ENCODE measurements at regions not wholly inside any gene's neighbourhood (a gene's known extent, or its start where the extent isn't known, plus 50 kb on each side); places are given as distances from the start of the nearest gene placed in this dataset.
"Not testable (repeated sequence)": the region's sequence is repeated elsewhere in the genome, so short reads cannot be mapped to it uniquely, and the experiment has no call there.

DNA sequence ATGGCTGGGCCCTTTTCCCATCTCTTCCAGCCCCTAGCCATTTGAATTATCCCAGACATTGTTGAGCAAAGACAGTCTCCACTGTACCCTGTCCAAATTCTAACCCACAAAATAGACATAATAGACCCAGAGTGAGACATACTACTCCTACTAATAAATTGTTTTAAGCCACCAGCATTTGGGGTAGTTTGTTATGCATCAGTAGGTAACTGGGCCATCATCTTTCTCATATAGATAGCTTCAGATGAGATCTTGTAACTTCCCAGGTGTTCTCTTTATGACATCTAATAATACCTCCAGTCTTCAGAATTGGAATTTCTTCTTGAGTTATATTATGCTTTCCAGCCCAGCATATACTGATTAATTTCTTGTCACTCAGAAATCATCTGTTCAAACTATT, 117.2 kb upstream of the OTUD4 start:
- no peak for DNase-seq (ENCODE audit: low read depth in 2 of 2)

DNA sequence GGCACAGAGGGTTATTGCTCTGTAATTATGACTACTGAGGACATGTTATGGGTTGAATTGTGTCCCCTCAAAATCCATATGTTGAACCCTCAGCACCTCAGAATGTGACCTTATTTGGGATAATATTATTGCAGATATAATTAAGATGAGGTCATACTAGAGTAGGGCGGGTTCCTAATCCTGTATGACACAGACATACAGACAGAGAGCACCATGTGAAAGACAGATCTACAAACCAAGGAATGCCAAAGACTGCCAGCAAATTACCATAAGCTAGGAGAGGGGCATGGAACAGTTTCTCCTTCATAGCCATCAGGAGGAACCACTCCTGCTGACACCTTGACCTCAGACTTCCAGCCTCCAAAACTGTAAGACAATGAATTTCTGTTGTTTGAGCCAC, 115.2 kb upstream of the OTUD4 start:
- DNase-seq (ENCODE audit: low read depth in 2 of 2), result no peak

DNA sequence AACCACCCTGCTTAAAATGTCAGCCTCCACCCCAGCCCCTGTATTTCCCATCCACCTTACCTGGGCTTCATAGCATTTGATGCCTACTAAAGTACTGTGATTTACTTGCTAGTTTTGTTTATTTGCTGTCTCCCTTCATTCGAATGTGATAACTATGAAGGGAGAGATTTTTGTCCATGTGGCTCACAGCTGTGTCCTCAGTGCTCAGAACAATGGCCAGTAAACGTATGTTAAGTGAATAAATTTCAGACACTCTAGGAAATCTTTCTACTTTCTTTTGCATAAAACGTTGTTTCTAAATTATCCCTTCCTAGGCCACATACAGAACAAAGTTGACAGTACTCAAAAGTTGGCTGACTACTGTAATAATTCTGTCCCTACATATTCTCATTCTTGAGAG, 114.7 kb upstream of the OTUD4 start:
- no peak for DNase-seq (ENCODE audit: low read depth in 2 of 2)

DNA sequence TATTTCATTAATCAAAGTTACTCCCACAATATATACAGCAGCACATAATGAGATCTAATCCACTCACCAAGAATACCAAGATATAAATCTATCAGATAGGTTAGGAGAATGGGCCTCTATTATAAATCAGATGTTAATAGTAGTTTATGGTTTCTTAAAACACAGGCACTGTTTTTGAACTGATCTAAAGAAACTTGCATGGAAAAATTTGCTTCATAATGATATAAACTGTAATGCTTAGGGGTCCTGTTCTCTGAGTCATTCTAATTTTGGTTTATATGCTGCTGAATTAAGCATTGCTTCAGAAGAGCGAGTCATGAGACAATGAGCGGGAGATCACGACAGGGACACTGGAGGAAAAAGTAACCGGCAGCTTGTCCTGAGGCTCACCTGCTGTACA, 113.3 kb upstream of the OTUD4 start:
- no peak for DNase-seq (ENCODE audit: low read depth in 2 of 2)

DNA sequence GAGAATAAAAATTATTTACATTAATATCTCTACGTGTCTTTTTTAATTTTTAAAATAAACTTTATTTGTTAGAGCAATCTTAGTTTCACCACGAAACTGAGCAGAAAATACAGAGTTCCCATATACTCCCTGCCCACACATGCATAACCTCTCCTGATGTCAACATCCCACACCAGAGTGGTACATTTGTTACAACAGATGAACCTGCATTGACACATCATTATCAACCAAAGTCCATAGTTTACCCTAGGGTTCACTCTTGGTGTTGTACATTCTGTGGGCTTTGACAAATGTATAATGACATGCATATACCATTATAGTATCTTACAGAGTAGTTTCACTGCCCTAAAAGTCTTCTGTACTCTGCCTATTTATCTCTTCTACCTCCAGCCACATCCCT, 110.6 kb upstream of the OTUD4 start:
- no peak for DNase-seq (ENCODE audit: low read depth in 2 of 2)

DNA sequence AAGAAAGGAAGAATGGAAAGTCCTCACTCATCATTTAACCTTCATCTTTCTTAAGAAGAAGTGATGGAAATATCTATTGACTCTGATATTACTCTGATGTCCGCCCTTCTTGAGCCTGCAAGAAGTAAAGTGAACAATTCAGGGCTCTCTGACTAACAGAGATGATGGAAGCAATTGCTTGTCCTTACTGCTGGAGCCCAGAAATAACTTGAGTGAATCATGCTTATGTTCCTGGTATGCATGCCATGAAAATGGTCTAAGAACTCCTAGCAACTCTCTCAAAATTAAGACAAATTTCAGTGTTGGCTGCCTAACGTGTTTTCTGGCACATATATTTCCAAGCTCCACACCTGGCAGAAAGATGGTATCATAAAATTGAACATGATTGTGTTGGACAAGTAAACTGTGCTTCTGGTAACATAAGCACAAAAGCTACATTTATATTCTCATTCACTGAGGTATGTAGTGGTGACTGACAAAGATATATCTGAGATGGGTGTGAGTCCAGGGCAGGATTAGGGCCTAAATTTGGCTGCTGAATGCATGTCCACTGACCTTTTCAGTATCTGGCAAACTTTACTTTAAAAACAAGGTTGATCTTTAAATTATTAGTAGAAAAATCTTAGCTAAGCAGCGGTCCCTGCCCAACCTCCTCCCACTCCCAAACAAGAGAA, 109.2 kb upstream of the OTUD4 start:
- DNase-seq (ENCODE audit: low read depth in 2 of 2), result no peak

DNA sequence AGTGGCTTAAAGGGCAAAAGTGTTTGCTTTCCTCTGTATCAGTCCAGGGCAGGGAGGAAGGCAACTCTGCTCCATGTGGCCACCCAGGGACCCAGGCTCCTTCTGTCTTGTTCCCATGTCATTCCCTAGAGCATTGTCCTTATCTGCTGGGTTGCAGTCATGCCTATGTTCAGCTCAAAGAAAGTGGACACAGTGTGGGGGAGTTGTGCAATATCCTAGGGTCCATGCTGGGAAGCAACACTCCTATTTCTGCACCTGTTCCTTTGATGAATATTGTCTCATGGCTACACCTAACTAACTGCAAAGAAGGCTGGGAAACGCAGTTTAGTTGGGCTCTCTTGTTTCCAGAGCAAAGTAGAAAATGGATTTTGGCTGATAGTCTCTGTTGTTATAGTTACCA, 107.0 kb upstream of the OTUD4 start:
- DNase-seq (ENCODE audit: low read depth in 2 of 2), result no peak

DNA sequence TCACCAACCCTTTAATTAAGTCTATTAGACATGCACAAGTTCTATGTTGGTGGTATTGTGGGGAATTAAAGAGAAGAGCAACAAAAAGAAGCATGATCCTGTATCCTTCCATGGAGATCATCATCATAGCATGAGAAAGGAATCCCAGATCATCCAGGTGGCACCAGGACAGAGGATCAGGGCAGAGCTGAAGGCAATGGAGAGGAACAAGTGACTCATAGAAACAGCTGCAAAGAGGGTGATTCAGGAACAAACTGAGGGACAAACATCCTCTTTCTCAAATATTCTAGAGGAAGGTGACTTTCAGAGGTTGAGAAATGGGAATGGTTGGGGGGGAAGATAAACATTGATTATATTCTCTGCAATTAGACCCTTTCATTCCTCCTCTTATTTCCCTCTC, 105.5 kb upstream of the OTUD4 start:
- peak; percentile 66 for DNase-seq (ENCODE audit: low read depth in 2 of 2)

DNA sequence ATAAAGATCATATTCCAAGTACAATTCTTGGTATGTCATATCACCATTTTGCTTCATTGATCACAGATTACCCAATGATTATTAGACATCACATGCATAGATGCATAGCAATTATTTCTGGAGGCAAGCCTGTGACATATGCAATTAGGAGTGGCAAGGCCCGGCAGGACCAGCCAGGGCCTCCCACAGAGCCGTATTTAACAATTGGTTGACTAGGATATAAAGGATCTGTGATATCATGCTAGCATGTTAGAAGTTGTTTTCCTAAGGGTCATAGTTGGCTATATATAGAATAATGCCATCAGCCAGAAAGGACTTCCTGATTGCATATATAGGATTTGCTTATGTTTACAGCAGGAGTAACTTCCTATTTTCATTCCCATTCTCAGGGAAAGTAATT, 103.5 kb upstream of the OTUD4 start:
- DNase-seq (ENCODE audit: low read depth in 2 of 2), result no peak

DNA sequence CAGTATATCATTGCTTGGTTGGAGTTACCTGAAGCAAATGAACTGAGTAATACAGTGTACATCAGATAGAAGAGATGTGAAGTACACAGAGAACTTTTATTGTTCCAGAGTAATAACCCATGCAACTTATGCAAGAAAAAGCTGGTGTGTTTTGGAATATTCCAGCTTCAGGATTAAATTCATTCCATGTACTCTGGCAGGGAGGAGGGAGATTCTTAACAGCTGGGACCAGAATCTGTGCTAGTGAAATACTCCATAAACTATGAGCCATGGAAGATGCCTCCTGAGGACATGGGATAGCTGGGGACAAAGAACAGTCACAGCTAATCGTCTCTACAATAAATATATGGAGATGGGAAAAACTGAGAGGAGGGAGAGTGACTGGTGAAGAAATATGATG, 101.6 kb upstream of the OTUD4 start:
- no peak for DNase-seq (ENCODE audit: low read depth in 2 of 2)

DNA sequence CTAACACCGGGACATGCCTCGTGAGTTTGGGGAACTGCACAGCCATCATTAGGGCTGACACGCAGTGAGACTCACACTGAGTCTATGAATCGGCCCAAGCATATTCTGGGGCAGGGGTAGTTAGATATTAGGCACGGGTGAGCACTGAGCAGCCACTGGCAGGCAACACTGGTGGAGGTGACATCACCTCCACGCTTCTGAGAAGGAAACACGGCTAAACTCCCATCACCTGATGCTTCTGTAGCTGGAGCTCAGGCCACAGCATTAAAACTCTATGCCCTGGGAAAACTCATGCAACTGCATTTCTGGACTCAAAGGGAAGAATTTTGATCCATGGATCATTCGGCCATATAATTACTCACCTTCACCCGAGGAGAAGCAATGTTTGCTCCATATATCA, 100.8 kb upstream of the OTUD4 start:
- no peak for DNase-seq (ENCODE audit: low read depth in 2 of 2)

DNA sequence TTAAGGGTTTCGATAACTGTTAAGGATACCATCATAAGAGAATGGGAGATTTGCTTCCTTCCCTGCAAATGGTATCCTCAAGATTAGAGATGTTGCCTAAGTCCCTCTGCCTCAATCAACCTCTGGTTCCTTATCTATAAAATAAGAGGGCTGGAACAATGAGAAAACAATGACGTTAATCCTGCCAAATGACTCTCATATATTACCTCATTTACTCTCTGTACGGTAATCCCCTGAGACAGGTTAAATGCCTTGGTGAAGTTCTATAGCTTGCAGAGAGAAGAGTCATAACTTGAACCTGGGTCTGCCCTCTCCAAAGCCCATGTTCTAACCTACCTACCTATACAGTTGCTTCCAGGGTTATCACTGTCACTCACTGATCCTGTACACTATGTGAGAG, 100.2 kb upstream of the OTUD4 start:
- no peak for DNase-seq (ENCODE audit: low read depth in 2 of 2)

DNA sequence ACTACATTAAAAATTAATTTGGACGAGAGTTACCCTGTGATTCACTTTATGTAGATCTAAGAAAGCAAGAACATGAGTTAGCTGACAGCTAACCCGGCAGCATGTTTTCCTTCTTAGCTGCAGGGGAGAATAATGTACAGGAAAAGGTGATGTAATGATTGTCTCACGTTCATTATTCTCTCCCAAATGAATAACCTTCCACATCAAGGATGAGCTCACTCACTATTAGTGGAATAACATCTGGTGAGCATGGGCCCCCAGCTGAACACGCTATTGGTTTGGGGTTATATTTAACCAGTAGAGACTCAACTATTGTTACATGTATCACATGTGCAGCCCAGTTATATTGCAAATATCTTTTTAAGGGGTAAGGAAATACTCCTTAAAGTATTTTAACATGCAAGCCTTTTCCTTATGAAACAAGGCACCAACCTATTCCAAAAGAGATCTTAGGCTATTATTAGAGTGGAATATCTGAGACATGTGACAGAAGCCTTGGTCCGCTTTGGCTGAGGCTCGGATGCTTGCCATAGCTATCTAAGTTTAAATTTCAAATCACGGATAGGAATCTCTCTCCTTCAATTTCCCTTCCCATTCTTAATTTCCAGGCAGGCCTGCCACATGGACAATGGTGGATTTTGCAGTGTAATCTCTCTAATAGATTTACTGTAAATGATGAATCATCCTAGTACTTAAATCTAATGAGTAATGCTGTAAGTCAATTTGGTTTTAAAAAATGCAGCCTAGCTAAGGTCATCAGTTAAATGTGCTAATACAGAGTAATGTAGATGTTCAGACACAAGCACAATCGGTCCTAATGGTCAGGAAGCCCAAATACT, 99.0 kb upstream of the OTUD4 start:
- DNase-seq (ENCODE audit: low read depth in 2 of 2), result peak; percentile 54 to 84

DNA sequence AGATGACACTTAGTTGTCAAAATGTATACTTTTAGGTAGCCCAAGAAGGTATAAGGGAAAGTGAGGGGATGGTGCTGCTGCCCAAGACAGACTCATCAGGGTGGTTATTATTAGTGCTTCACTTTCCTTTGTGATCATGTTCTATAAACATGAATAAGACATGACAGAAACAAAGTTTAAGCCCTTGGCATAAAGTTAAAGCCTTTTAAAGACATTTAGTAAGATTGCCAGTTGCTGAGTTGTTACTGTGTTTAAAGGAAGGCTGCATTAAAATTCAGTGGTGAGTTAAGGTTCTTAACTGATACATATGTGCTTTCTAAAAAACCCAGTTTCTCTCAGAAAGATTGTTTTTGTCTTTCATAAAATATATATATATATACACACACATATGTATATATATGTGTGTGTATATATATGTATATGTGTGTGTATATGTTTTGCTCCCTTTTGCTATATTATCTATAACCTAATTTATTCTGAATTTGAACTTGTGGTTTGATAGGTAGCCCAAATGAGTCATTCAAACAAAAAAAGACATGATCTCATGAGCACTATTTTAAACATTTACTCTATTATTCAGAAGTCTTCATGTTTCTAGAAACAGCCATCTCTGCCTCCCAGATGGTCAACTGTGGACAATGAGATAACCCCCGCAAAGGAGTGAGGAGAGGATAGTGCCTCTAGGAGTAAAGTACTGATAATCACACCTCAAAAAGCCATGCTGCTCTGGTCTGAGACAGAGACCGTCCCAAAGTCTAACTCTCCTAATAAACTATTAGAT, 98.1 kb upstream of the OTUD4 start:
- DNase-seq (ENCODE audit: low read depth in 2 of 2), result peak in 1 of 2 donors; percentile 41

DNA sequence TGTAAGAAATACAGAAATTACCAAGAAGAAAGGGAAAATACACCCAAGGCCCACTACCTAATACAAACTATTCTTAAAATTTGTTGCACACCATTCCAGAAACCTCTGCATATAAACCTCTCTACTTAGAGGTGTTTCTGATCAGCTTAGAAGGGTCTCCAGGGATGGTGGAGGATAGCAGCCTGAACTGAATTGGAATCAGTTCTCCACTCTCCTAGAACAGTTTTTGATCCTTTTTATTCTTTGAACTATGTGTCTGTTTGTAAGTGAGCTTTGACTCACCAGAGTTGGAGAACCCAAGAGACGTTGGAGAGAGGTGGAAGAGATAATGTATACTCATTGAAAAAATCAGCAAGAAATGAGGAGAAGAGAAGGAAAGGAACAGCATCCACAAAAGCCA, 96.6 kb upstream of the OTUD4 start:
- no peak for DNase-seq (ENCODE audit: low read depth in 2 of 2)

DNA sequence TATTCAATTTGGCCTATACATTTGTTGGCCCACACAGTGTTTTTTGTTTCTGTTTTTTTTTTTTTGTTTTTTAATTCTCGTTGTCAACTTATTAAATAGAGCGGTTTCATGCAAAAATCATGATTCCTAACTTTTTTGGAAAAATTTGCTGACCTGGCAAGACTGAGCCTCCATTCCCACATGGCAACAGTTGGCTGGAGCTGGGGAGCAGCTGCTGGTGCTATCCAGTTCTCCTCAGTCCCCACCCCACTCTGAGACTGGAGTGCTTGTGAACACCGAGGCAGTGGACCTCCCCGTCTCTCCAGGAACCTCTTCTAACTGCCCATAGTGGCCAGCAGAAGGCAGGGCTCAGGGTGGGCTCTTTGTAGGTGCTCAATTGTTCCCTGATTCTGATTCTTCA, 95.7 kb upstream of the OTUD4 start:
- no peak for DNase-seq (ENCODE audit: low read depth in 2 of 2)

DNA sequence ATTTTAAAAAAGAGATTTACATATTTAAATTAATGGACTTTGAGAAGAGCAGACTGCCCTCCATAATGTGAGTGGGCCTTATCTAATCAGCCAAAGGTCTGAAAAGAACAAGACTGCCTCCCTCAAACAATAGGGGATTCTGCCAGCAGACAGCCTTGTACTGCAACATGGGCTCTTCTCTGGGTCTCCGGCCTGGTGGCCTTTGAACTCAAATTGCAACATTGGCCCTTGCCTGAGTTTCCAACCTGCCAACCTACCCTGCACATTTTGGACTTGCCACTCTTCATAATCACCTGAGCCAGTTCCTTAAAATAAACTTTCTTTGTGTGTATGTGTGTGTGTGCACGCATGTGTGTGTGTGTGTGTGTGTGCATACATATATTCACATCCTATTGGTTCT, 90.8 kb upstream of the OTUD4 start:
- no peak for DNase-seq (ENCODE audit: low read depth in 2 of 2)

DNA sequence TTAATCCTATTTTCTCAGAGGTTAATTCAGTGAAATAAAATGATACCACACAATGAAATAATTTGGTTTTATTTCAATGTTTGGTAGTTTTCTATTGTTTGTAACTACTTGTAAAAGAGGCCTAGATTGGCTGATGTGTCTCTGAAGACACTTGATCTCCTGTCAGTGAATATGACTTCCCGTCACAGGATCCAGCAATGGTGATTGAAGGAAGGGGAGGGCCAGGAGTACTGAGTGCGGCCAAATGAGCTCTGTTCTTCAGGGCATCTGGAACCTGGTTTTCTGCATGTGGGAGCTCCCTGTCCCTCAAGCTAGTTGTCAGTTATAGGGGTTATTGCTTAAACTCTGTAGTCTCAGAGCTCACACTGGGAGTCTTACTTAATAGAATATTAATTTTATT, 86.5 kb upstream of the OTUD4 start:
- no peak for DNase-seq (ENCODE audit: low read depth in 2 of 2)

DNA sequence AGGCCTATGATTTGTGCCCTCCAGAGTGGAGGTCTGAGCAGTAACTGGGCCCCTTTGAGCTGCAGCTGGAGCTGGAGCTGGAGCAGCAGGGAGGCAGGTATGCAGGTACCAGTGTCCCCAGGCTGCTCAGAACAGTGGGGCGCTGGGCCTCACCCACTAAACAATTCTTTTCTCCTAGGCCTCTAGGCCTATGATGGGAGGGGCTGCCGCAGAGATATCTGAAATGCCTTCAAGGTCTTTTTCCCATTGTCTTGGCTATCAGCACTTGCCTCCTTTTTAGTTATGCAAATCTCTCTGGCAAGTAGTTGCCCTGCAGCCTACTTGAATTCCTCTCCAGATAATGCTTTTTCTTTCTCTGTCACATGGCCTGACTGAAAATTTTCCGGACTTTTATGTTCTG, 79.7 kb upstream of the OTUD4 start:
- DNase-seq (ENCODE audit: low read depth in 2 of 2), result no peak

DNA sequence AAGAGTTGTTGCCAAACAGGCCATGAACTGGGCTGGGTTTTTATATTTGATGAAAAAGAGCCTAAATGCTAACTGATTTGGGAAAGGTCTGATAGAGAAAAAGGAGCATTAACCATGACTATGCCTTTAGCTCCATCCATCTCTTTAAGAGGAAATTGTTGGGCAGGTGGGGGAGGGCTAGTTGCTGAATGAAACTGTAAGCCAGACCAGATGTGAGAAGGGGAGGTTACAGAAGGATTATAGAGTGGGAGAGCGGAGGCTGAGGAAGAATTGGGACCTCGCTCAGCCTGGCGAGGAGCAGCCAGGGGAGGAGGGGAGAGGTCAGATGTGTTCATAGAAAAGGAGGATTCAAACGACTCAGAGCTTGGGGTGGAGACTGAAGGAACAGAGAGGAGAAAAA, 74.9 kb upstream of the OTUD4 start:
- not testable (repeated sequence) for DNase-seq (ENCODE audit: low read depth in 2 of 2)

DNA sequence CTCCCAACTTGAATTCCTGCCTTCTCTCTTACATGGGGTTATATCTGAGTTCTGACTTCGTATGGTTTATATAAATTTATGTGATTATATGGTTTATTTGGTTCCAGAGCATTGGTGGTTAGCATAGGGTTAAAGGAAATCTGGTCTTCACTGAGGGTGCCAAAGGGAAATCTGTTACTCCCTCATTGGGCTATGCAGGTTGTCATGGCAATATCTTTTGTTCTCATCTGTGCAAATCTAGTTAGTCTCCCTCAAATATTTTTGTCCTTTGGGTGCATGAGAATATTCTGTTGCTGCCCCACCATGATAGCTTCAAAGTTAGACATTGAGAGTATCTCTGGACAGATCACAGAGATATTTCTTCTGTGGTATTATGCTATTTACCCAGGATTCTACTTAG, 71.8 kb upstream of the OTUD4 start:
- no peak for DNase-seq (ENCODE audit: low read depth in 2 of 2)

DNA sequence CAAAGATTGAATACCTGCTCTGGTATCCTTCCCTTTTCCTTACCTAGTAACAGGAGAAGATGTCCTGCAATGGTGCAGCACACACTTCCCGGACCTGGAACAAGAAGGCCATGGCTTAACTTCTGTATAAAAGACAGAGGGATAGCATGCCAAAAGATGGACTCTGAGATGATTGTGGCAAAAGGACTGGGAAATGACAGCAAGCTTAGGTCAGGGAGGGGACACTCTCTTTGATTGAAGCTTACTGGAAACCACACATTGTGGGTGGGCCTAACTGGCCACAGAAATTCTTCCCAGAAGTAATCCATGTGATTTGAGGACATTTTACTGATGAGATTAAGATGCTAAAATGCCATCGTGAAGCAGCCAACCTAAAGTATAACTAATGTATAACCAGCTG, 71.0 kb upstream of the OTUD4 start:
- DNase-seq (ENCODE audit: low read depth in 2 of 2), result no peak

DNA sequence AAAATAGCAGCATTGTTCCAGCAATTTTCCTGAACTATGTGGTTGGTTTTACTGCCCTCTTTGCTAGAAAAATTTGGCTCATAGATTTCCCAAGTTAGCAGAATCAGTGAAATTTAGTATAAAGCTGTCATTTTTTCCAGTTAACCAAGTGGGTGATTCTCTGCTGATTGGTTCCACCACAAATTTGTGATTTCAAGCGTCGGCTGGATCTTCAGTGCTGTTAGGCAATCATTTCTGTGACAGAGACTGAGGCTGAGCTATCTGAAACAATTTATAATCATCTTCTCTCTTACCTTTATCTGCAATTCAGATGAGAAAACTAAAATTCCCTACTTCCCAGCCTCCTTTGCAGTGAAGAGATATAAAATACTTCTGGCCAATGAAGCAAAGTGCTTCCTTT, 68.6 kb upstream of the OTUD4 start:
- DNase-seq (ENCODE audit: low read depth in 2 of 2), result no peak
